Breast epithelium (tissue), 3 donors: ENCODE measurements at regions not wholly inside any gene's neighbourhood (a gene's known extent, or its start where the extent isn't known, plus 50 kb on each side); places are given as distances from the start of the nearest gene placed in this dataset.

Source experiments
- POLR2AphosphoS5 ChIP-seq, 3 donors: sonication (generic); formaldehyde crosslinking; IDR thresholded peaks; one replicate each; pipeline ENCODE4 v1.6.1; 2017; ENCODE audit warnings: antibody characterized with exemption in 3 of 3
- TF ChIP-seq, protein P1 (sequence below), 3 donors: fragments of 450-650 bp; IDR thresholded peaks; one replicate each; pipeline ENCODE4 v1.5.1; 2016 to 2017; ENCODE audit warnings: antibody characterized with exemption in 3 of 3, mild to moderate bottlenecking in 3 of 3, moderate library complexity in 3 of 3

DNA sequence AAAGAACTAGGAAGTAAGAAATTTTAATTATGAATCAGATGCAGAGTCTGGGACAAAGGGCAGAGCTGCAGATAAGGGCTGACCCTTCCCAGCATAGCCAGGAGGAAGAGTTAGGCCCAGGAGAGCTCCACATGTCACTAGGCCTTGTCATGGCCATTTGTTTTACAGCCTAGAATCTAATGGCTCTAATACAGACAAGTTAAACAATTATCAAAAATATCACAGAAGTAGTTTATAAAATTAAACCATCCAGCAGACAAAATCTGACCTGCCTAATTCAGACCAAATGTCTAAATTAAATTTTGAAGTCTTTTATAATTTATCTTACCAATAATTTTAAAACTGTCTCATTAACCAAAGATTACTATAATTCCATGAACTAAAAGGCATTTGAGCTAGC, 1369.5 kb downstream of the CDH11 start:
- TF ChIP-seq POLR2AphosphoS5 (IDR thresholded peaks at IDR 0.05): no peak
- TF ChIP-seq, protein P1, sequence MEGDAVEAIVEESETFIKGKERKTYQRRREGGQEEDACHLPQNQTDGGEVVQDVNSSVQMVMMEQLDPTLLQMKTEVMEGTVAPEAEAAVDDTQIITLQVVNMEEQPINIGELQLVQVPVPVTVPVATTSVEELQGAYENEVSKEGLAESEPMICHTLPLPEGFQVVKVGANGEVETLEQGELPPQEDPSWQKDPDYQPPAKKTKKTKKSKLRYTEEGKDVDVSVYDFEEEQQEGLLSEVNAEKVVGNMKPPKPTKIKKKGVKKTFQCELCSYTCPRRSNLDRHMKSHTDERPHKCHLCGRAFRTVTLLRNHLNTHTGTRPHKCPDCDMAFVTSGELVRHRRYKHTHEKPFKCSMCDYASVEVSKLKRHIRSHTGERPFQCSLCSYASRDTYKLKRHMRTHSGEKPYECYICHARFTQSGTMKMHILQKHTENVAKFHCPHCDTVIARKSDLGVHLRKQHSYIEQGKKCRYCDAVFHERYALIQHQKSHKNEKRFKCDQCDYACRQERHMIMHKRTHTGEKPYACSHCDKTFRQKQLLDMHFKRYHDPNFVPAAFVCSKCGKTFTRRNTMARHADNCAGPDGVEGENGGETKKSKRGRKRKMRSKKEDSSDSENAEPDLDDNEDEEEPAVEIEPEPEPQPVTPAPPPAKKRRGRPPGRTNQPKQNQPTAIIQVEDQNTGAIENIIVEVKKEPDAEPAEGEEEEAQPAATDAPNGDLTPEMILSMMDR (IDR thresholded peaks at IDR 0.05): no peak
